ENCODE measurements at regions not wholly inside any gene's neighbourhood (a gene's known extent, or its start where the extent isn't known, plus 50 kb on each side); places are given as distances from the start of the nearest gene placed in this dataset.

GRCh38 chr7:46747869-46748576 is 827.0 kb upstream of the IGFBP3 start:
- no peak for DNase-seq

- no peak for DNase-seq
These were observed 825.9 kb upstream of the IGFBP3 start for GRCh38 chr7:46746695-46747687.

- no peak for DNase-seq
These were observed 824.6 kb upstream of the IGFBP3 start for GRCh38 chr7:46745707-46746090.

- no peak for DNase-seq
These were observed 824.1 kb upstream of the IGFBP3 start for GRCh38 chr7:46744957-46745706.

- DNase-seq = no peak
These were observed 821.5 kb upstream of the IGFBP3 start for GRCh38 chr7:46742601-46743000.

- no peak for DNase-seq
These were observed 821.0 kb upstream of the IGFBP3 start for GRCh38 chr7:46741938-46742540.

GRCh38 chr7:46741181-46741580 is 820.1 kb upstream of the IGFBP3 start:
- no peak for DNase-seq

GRCh38 chr7:46739518-46740234 is 818.6 kb upstream of the IGFBP3 start:
- DNase-seq = no peak

- DNase-seq = no peak
These were observed 817.7 kb upstream of the IGFBP3 start for GRCh38 chr7:46738796-46739195.

GRCh38 chr7:46738165-46738564 is 817.1 kb upstream of the IGFBP3 start:
- DNase-seq = no peak

GRCh38 chr7:46725838-46726237 is 804.8 kb upstream of the IGFBP3 start:
- DNase-seq = peak; percentile 49

- DNase-seq = no peak
These were observed 804.1 kb upstream of the IGFBP3 start for GRCh38 chr7:46725136-46725535.

- no peak for DNase-seq
These were observed 802.7 kb upstream of the IGFBP3 start for GRCh38 chr7:46723742-46724141.

- no peak for DNase-seq
These were observed 801.9 kb upstream of the IGFBP3 start for GRCh38 chr7:46723003-46723402.

- no peak for DNase-seq
These were observed 799.7 kb upstream of the IGFBP3 start for GRCh38 chr7:46720761-46721160.

GRCh38 chr7:46719616-46720015 is 798.5 kb upstream of the IGFBP3 start:
- DNase-seq = no peak

- DNase-seq = no peak
These were observed 795.9 kb upstream of the IGFBP3 start for GRCh38 chr7:46716926-46717325.

- no peak for DNase-seq
These were observed 794.5 kb upstream of the IGFBP3 start for GRCh38 chr7:46715579-46715978.

- DNase-seq = no peak
These were observed 793.8 kb upstream of the IGFBP3 start for GRCh38 chr7:46714904-46715303.

- no peak for DNase-seq
These were observed 793.0 kb upstream of the IGFBP3 start for GRCh38 chr7:46713868-46714596.

GRCh38 chr7:46710927-46711326 is 789.9 kb upstream of the IGFBP3 start:
- DNase-seq = no peak

- no peak for DNase-seq
These were observed 786.9 kb upstream of the IGFBP3 start for GRCh38 chr7:46707973-46708372.

Measured in NCI-H446 treated with DMSO at 0.1 percent for 48 hours (cell line).